Uterus (tissue), 2 donors: ENCODE measurements at regions not wholly inside any gene's neighbourhood (a gene's known extent, or its start where the extent isn't known, plus 50 kb on each side); places are given as distances from the start of the nearest gene placed in this dataset.

ENCODE experiments used
- CTCF ChIP-seq, 4 experiments: fragments of 200-600 bp in 2 of 4; fragments of 450-650 bp in 2 of 4; sonication (generic) in 2 of 4; IDR thresholded peaks; one replicate each; pipeline ENCODE4 v1.5.1; 2016 to 2019; ENCODE audit warnings: antibody characterized with exemption in 4 of 4, mild to moderate bottlenecking in 2 of 4, moderate library complexity in 1 of 4
- POLR2A ChIP-seq, 2 donors: fragments of 450-650 bp; IDR thresholded peaks; one replicate each; pipeline ENCODE4 v1.6.1; 2016; ENCODE audit warnings: antibody characterized with exemption in 2 of 2, mild to moderate bottlenecking in 1 of 2, moderate library complexity in 1 of 2

- TF ChIP-seq CTCF (IDR thresholded peaks at IDR 0.05) (no peak), POLR2A (IDR thresholded peaks at IDR 0.05) (no peak)
Measured at GRCh38 chr20:25140968-25141367, 54.5 kb upstream of the ENTPD6 start.
